Liver (tissue), 8 donors: ENCODE measurements at regions not wholly inside any gene's neighbourhood (a gene's known extent, or its start where the extent isn't known, plus 50 kb on each side); places are given as distances from the start of the nearest gene placed in this dataset.

Experiments
- DNase-seq: peaks from one replicate; pipeline ENCODE4 v3.0.0-alpha.2; 2017; ENCODE audit warnings: low spot score
- H3K27ac ChIP-seq, 2 donors: one replicate each; pipeline ENCODE4 v1.7.0; 2013; ENCODE audit warnings: inconsistent platforms in 2 of 2, low read length in 2 of 2, control low read depth in 1 of 2, low read depth in 1 of 2, mild to moderate bottlenecking in 1 of 2
- H3K27me3 ChIP-seq, 4 donors: one replicate each; pipeline versions ENCODE4 v1.6.1 to v1.7.0; 2013; ENCODE audit warnings: low read length in 3 of 4, inconsistent platforms in 1 of 4, mild to moderate bottlenecking in 1 of 4, moderate library complexity in 1 of 4; ENCODE audit not compliant: control insufficient read depth in 4 of 4, insufficient read depth in 4 of 4
- H3K36me3 ChIP-seq, 4 donors: one replicate each; pipeline versions ENCODE4 v1.6.1 to v1.7.0; 2013; ENCODE audit warnings: low read length in 3 of 4, mild to moderate bottlenecking in 3 of 4, low read depth in 1 of 4, moderate library complexity in 1 of 4; ENCODE audit not compliant: control insufficient read depth in 4 of 4, insufficient read depth in 3 of 4
- H3K4me1 ChIP-seq, 4 donors: one replicate each; pipeline versions ENCODE4 v1.6.1 to v1.7.0; 2013; ENCODE audit warnings: low read length in 3 of 4, mild to moderate bottlenecking in 3 of 4, moderate library complexity in 1 of 4; ENCODE audit not compliant: control insufficient read depth in 4 of 4, insufficient read depth in 4 of 4
- H3K4me3 ChIP-seq, 3 donors: one replicate each; pipeline versions ENCODE4 v1.6.1 to v1.7.0; 2013; ENCODE audit warnings: low read length in 3 of 3, control low read depth in 1 of 3, low read depth in 1 of 3, mild to moderate bottlenecking in 1 of 3
- H3K9ac ChIP-seq, 2 donors: one replicate each; pipeline ENCODE4 v1.7.0; 2013; ENCODE audit warnings: low read length in 2 of 2, mild to moderate bottlenecking in 2 of 2, moderate library complexity in 2 of 2, control low read depth in 1 of 2, low read depth in 1 of 2
- H3K9me3 ChIP-seq, 4 donors: one replicate each; pipeline versions ENCODE4 v1.6.1 to v1.7.0; 2013; ENCODE audit warnings: low read length in 3 of 4; ENCODE audit not compliant: control insufficient read depth in 4 of 4
- CTCF ChIP-seq: fragments of 150-350 bp; IDR thresholded peaks from 2 replicates; pipeline ENCODE4 v1.5.1; 2017; ENCODE audit warnings: improper control_type of control experiment, low read depth, low read length; ENCODE audit not compliant: missing input control
- EGR1 ChIP-seq, 2 donors: IDR thresholded peaks; 2 replicates each; pipeline ENCODE4 v1.6.1; 2016 to 2018; ENCODE audit warnings: antibody characterized with exemption in 2 of 2, low read depth in 2 of 2
- FOXA1 ChIP-seq: IDR thresholded peaks from 2 replicates; pipeline ENCODE4 v1.6.1; 2016; ENCODE audit warnings: antibody characterized with exemption
- FOXA2 ChIP-seq: IDR thresholded peaks from 2 replicates; pipeline ENCODE4 v1.6.1; 2016; ENCODE audit warnings: antibody characterized with exemption
- GABPA ChIP-seq, 2 donors: IDR thresholded peaks in 1 of 2; conservative IDR thresholded peaks in 1 of 2; 2 replicates each; pipeline ENCODE4 v1.6.1; 2016; ENCODE audit warnings: antibody characterized with exemption in 2 of 2, mild to moderate bottlenecking in 1 of 2, moderate library complexity in 1 of 2
- HNF4G ChIP-seq: IDR thresholded peaks from 2 replicates; pipeline ENCODE4 v1.6.1; 2016; ENCODE audit warnings: antibody characterized with exemption
- JUND ChIP-seq, 2 donors: IDR thresholded peaks; 2 replicates each; pipeline ENCODE4 v1.6.1; 2016; ENCODE audit warnings: antibody characterized with exemption in 2 of 2
- NR2F2 ChIP-seq: IDR thresholded peaks from 2 replicates; pipeline ENCODE4 v1.6.1; 2016; ENCODE audit warnings: antibody characterized with exemption
- RAD21 ChIP-seq, 2 donors: IDR thresholded peaks; 2 replicates each; pipeline ENCODE4 v1.6.1; 2016; ENCODE audit warnings: antibody characterized with exemption in 2 of 2, mild to moderate bottlenecking in 2 of 2
- RXRA ChIP-seq, 2 donors: IDR thresholded peaks; 2 replicates each; pipeline ENCODE4 v1.6.1; 2017 to 2018; ENCODE audit warnings: antibody characterized with exemption in 2 of 2, mild to moderate bottlenecking in 1 of 2
- SP1 ChIP-seq: IDR thresholded peaks from 2 replicates; pipeline ENCODE4 v1.6.1; 2018; ENCODE audit warnings: antibody characterized with exemption, mild to moderate bottlenecking
- TAF1 ChIP-seq: conservative IDR thresholded peaks from 2 replicates; pipeline ENCODE4 v1.6.1; 2016; ENCODE audit warnings: antibody characterized with exemption, mild to moderate bottlenecking
- YY1 ChIP-seq: IDR thresholded peaks from 2 replicates; pipeline ENCODE4 v1.6.1; 2016; ENCODE audit warnings: antibody characterized with exemption, mild to moderate bottlenecking
- WGBS: extraction: QIAGEN DNeasy Blood & Tissue Kit; methylation state at CpG from one replicate; pipeline ENCODE4 v1.1.7; 2013; 5-methylcytosine and 5-hydroxymethylcytosine counted together
- TF ChIP-seq, protein P1 (sequence below): IDR thresholded peaks from 2 replicates; pipeline ENCODE4 v1.6.1; 2016; ENCODE audit warnings: antibody characterized with exemption, mild to moderate bottlenecking
- TF ChIP-seq, protein P2 (sequence below): IDR thresholded peaks from 2 replicates; pipeline ENCODE4 v1.6.1; 2016; ENCODE audit warnings: antibody characterized with exemption
- TF ChIP-seq, protein P3 (sequence below): IDR thresholded peaks from 2 replicates; pipeline ENCODE4 v1.6.1; 2016; ENCODE audit warnings: antibody characterized with exemption
- TF ChIP-seq, protein P4 (sequence below): IDR thresholded peaks from 2 replicates; pipeline ENCODE4 v1.6.1; 2016; ENCODE audit warnings: antibody characterized with exemption
- donor health status: healthy.
- donor health status: healthy.
- donor health status: healthy.
- donor health status: healthy.
- donor health status: healthy.

- Histone ChIP-seq H3K9ac (no peak overlapping the region), H3K4me3 (no peak overlapping the region), H3K9me3 (no peaks in the 10 kb centered on the region), H3K27ac (no peak overlapping the region), H3K4me1 (peaks cover 0 to 5% (median 2%) of the 10 kb centered on the region in 4 donors), H3K36me3 (no peaks in the 10 kb centered on the region), H3K27me3 (no peaks in the 10 kb centered on the region)
- TF ChIP-seq GABPA (IDR thresholded peaks at IDR 0.05 in 1 of 2, conservative IDR thresholded peaks at IDR 0.05 in 1 of 2) (no peak), CTCF (no peak), JUND (IDR thresholded peaks at IDR 0.05) (no peak), RAD21 (IDR thresholded peaks at IDR 0.05) (no peak), TAF1 (no peak), YY1 (no peak), NR2F2 (no peak), FOXA2 (no peak), FOXA1 (no peak), RXRA (IDR thresholded peaks at IDR 0.05) (no peak)
- TF ChIP-seq, protein P1, sequence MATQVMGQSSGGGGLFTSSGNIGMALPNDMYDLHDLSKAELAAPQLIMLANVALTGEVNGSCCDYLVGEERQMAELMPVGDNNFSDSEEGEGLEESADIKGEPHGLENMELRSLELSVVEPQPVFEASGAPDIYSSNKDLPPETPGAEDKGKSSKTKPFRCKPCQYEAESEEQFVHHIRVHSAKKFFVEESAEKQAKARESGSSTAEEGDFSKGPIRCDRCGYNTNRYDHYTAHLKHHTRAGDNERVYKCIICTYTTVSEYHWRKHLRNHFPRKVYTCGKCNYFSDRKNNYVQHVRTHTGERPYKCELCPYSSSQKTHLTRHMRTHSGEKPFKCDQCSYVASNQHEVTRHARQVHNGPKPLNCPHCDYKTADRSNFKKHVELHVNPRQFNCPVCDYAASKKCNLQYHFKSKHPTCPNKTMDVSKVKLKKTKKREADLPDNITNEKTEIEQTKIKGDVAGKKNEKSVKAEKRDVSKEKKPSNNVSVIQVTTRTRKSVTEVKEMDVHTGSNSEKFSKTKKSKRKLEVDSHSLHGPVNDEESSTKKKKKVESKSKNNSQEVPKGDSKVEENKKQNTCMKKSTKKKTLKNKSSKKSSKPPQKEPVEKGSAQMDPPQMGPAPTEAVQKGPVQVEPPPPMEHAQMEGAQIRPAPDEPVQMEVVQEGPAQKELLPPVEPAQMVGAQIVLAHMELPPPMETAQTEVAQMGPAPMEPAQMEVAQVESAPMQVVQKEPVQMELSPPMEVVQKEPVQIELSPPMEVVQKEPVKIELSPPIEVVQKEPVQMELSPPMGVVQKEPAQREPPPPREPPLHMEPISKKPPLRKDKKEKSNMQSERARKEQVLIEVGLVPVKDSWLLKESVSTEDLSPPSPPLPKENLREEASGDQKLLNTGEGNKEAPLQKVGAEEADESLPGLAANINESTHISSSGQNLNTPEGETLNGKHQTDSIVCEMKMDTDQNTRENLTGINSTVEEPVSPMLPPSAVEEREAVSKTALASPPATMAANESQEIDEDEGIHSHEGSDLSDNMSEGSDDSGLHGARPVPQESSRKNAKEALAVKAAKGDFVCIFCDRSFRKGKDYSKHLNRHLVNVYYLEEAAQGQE: no peak
- TF ChIP-seq, protein P2, sequence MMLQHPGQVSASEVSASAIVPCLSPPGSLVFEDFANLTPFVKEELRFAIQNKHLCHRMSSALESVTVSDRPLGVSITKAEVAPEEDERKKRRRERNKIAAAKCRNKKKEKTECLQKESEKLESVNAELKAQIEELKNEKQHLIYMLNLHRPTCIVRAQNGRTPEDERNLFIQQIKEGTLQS: no peak
- TF ChIP-seq, protein P3, sequence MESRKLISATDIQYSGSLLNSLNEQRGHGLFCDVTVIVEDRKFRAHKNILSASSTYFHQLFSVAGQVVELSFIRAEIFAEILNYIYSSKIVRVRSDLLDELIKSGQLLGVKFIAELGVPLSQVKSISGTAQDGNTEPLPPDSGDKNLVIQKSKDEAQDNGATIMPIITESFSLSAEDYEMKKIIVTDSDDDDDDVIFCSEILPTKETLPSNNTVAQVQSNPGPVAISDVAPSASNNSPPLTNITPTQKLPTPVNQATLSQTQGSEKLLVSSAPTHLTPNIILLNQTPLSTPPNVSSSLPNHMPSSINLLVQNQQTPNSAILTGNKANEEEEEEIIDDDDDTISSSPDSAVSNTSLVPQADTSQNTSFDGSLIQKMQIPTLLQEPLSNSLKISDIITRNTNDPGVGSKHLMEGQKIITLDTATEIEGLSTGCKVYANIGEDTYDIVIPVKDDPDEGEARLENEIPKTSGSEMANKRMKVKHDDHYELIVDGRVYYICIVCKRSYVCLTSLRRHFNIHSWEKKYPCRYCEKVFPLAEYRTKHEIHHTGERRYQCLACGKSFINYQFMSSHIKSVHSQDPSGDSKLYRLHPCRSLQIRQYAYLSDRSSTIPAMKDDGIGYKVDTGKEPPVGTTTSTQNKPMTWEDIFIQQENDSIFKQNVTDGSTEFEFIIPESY: no peak
- 83% methylated on average over 5 of the region's 5 CpGs for WGBS
- DNase-seq: no peak
Measured at GRCh38 chr10:89082086-89082485, 91.5 kb downstream of the FAS start.

GRCh38 chr10:89080660-89081059, 90.1 kb downstream of the FAS start:
- WGBS: 72% methylated on average over 3 of the region's 3 CpGs
- H3K27ac ChIP-seq: no peak overlapping the region
- TF ChIP-seq FOXA1: no peak
- TF ChIP-seq HNF4G: no peak
- TF ChIP-seq TAF1: no peak
- no peak for TF ChIP-seq CTCF
- TF ChIP-seq, protein P3: no peak
- TF ChIP-seq YY1: no peak
- TF ChIP-seq, protein P4, sequence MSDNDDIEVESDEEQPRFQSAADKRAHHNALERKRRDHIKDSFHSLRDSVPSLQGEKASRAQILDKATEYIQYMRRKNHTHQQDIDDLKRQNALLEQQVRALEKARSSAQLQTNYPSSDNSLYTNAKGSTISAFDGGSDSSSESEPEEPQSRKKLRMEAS: no peak
- TF ChIP-seq SP1: no peak
- TF ChIP-seq RXRA (IDR thresholded peaks at IDR 0.05): no peak
- TF ChIP-seq, protein P2: no peak
- no peak for TF ChIP-seq JUND (IDR thresholded peaks at IDR 0.05)
- no peak for TF ChIP-seq EGR1 (IDR thresholded peaks at IDR 0.05; ENCODE audit: low read depth in 2 of 2)

More at GRCh38 chr10:89080660-89081059, 90.1 kb downstream of the FAS start:
- H3K9me3 ChIP-seq: no peaks in the 10 kb centered on the region
- H3K36me3 ChIP-seq: no peaks in the 10 kb centered on the region
- H3K4me3 ChIP-seq: no peak overlapping the region
- H3K4me1 ChIP-seq: peaks cover 0 to 5% (median 2%) of the 10 kb centered on the region in 4 donors
- no peak overlapping the region for H3K9ac ChIP-seq
- H3K27me3 ChIP-seq: no peaks in the 10 kb centered on the region
- no peak for DNase-seq
